ENCODE measurements at regions not wholly inside any gene's neighbourhood (a gene's known extent, or its start where the extent isn't known, plus 50 kb on each side); places are given as distances from the start of the nearest gene placed in this dataset.

GRCh38 chr2:44886414-44886813, 55.1 kb upstream of the SIX3 start:
- no peaks in the 10 kb centered on the region for H3K4me1 ChIP-seq (ENCODE audit: insufficient read depth, low read length)
- no peak overlapping the region for H3K27ac ChIP-seq (ENCODE audit: low read depth, low read length)
- H4K20me1 ChIP-seq (ENCODE audit: insufficient read depth, low read length), result no peaks in the 10 kb centered on the region
- no peak for DNase-seq (ENCODE audit: insufficient read length, low spot score, missing footprints)
- no peaks in the 10 kb centered on the region for H3K9me3 ChIP-seq (ENCODE audit: low read depth, low read length)
- H2AFZ ChIP-seq (ENCODE audit: low read length), result no peak overlapping the region
- H3K27me3 ChIP-seq (ENCODE audit: insufficient read depth, low read length), result peaks cover 60% of the 10 kb centered on the region
- no peak overlapping the region for H3K4me2 ChIP-seq (ENCODE audit: insufficient read depth, low read length)
- TF ChIP-seq CTCF (IDR thresholded peaks at IDR 0.05; ENCODE audit: extremely low read depth, low read depth, low read length), result no peak
- no peaks in the 10 kb centered on the region for H3K36me3 ChIP-seq (ENCODE audit: insufficient read depth, low read length)
- no peaks in the 10 kb centered on the region for H3K79me2 ChIP-seq (ENCODE audit: insufficient read depth, low read length)
- no peak overlapping the region for H3K4me3 ChIP-seq (ENCODE audit: insufficient read depth, low read length)

GRCh38 chr2:44889096-44889495, 52.4 kb upstream of the SIX3 start:
- Histone ChIP-seq H3K4me1 (ENCODE audit: insufficient read depth, low read length) (no peaks in the 10 kb centered on the region), H3K36me3 (ENCODE audit: insufficient read depth, low read length) (no peaks in the 10 kb centered on the region), H3K27me3 (ENCODE audit: insufficient read depth, low read length) (peaks cover 49% of the 10 kb centered on the region), H3K79me2 (ENCODE audit: insufficient read depth, low read length) (no peaks in the 10 kb centered on the region), H3K9me3 (ENCODE audit: low read depth, low read length) (peaks cover 5% of the 10 kb centered on the region), H3K4me3 (ENCODE audit: insufficient read depth, low read length) (no peak overlapping the region), H2AFZ (ENCODE audit: low read length) (no peak overlapping the region), H3K27ac (ENCODE audit: low read depth, low read length) (no peak overlapping the region), H3K4me2 (ENCODE audit: insufficient read depth, low read length) (no peak overlapping the region), H4K20me1 (ENCODE audit: insufficient read depth, low read length) (no peaks in the 10 kb centered on the region)
- no peak for DNase-seq (ENCODE audit: insufficient read length, low spot score, missing footprints)
- no peak for TF ChIP-seq CTCF (IDR thresholded peaks at IDR 0.05; ENCODE audit: extremely low read depth, low read depth, low read length)
